Central memory CD8-positive, alpha-beta T cell (primary cell): ENCODE measurements at regions not wholly inside any gene's neighbourhood (a gene's known extent, or its start where the extent isn't known, plus 50 kb on each side); places are given as distances from the start of the nearest gene placed in this dataset.

ENCODE experiments used
- ATAC-seq: fragments of 150-1000 bp; cut with Tn5 transposase; replicated peaks from 2 replicates; pipeline ENCODE4 v1.10.0; 2022; ENCODE audit warnings: mild to moderate bottlenecking, moderate FRiP score, moderate number of reproducible peaks; ENCODE audit not compliant: poor library complexity, severe bottlenecking; ENCODE audit errors: extremely low read depth
- DNase-seq, 2 donors: peaks; one replicate each; pipeline ENCODE4 v3.0.0; 2021; ENCODE audit warnings: low spot score in 2 of 2
- H3K27ac Mint-ChIP-seq: one replicate; pipeline ENCODE4 v1.8.0; 2022; ENCODE audit warnings: low read depth, mild to moderate bottlenecking, moderate library complexity, mixed read lengths
- H3K27me3 Mint-ChIP-seq: one replicate; pipeline ENCODE4 v1.8.0; 2022; ENCODE audit warnings: mixed read lengths
- H3K36me3 Mint-ChIP-seq: one replicate; pipeline ENCODE4 v1.8.0; 2022; ENCODE audit warnings: mild to moderate bottlenecking, moderate library complexity, mixed read lengths; ENCODE audit not compliant: insufficient read depth
- H3K4me1 Mint-ChIP-seq: one replicate; pipeline ENCODE4 v1.8.0; 2022; ENCODE audit warnings: mixed read lengths
- H3K4me3 Mint-ChIP-seq: one replicate; pipeline ENCODE4 v1.8.0; 2022; ENCODE audit warnings: mild to moderate bottlenecking, moderate library complexity, mixed read lengths
- H3K9me3 Mint-ChIP-seq: one replicate; pipeline ENCODE4 v1.8.0; 2022; ENCODE audit warnings: mixed read lengths

DNA sequence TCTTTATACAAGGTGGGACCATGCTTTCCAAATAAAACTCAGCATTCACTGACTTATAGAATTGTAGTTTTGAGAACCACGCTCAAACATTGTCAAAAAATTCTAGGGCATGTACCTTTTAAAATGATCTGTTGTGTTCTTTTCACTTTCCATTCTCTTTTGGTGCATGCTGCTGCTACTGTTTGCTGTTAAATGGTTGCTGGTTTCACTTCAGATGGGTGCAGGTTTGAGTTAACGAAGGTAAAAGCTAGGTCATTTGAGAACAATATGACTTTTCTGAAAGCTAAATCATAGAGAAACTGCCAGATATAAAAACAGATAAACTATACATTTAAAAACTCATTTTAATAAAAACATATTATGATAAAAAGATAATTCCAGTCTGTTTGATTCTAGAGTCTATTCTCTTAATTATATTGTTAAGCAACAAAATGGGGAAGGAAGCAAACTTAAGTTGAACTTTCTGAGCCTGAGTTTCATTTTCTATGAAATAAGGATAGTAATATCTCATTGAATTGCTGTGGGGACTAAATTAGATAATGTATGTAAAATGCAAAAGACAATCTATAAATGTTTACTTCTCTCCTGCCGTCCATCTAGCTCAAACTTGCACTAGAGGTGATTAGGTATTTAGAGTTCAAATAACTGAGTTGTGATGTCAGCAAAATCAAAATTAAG is 82.4 kb downstream of the OXSM start:
- Mint-ChIP-seq H3K4me3 (no peak overlapping the region), H3K27ac (no peak overlapping the region), H3K4me1 (no peaks in the 10 kb centered on the region), H3K9me3 (no peaks in the 10 kb centered on the region), H3K36me3 (no peaks in the 10 kb centered on the region), H3K27me3 (no peaks in the 10 kb centered on the region)
- ATAC-seq (no peak), DNase-seq (no peak)

DNA sequence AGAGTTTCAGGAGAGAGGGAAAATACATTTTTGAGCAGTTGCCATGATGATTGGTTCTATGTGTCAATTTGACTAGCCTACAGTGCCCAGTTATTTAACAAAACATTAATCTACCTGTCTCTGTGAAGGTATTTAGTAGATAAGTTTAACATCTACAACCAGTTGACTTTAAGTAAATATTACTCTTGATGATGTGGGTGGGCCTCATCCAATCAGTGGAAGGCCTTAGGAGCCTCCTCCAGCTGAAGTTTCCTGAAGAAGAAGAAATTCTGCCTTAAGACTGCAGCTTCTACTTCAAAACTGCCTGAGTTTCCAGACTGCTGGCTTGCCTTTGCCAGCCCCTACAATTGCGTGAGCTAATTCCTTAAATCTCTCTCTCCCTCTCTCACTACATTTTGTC is 93.6 kb downstream of the OXSM start:
- DNase-seq = no peak
- Mint-ChIP-seq H3K36me3 (no peaks in the 10 kb centered on the region), H3K9me3 (no peaks in the 10 kb centered on the region), H3K4me3 (no peak overlapping the region), H3K27me3 (peaks cover 51% of the 10 kb centered on the region), H3K4me1 (no peaks in the 10 kb centered on the region), H3K27ac (no peak overlapping the region)
- ATAC-seq = no peak

DNA sequence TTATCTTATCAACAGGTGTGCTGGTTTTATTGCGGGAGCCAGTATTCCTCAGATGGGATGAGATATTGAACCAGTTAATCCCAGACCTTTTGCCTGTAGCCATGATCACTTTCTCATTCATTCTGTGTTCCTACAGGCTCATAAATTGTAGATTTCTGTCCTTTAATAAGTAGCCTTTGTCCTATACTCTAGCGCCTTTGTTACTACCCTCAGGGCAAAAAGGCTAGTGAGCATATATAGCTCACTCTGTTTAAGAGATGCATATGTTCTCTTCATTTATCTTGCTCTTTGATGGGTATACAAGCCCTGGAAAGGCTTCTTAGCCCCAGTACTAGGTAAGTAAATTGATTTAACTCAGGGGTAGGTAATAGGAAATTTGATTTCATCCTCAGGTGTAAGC is 95.1 kb downstream of the OXSM start:
- DNase-seq (no peak), ATAC-seq (no peak)
- H3K27ac Mint-ChIP-seq = no peak overlapping the region
- H3K4me3 Mint-ChIP-seq = no peak overlapping the region
- H3K4me1 Mint-ChIP-seq = no peaks in the 10 kb centered on the region
- H3K9me3 Mint-ChIP-seq = no peaks in the 10 kb centered on the region
- H3K27me3 Mint-ChIP-seq = peaks cover 51% of the 10 kb centered on the region
- H3K36me3 Mint-ChIP-seq = no peaks in the 10 kb centered on the region

DNA sequence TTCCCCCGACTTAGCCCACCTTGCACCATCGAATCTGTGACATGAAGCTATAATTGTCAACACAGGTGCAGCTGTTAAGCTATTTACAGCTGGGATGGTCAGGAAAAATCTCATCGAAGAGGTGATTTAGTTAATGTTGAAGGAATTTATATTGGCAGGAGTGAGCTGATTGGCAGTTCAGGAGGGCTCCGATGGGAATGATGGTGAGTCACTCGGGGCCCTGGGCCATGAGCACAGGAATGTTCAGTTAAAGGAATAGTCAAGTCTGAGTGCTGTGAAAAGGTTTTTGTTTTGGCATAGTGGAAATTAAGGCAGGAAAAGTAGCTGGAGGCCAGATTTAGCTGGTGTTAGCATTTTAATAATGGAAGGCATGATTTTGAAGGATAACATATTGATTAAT is 95.7 kb downstream of the OXSM start:
- Mint-ChIP-seq H3K4me1 (no peaks in the 10 kb centered on the region), H3K4me3 (no peak overlapping the region), H3K27ac (no peak overlapping the region), H3K36me3 (no peaks in the 10 kb centered on the region), H3K9me3 (no peaks in the 10 kb centered on the region), H3K27me3 (peaks cover 51% of the 10 kb centered on the region)
- no peak for ATAC-seq
- DNase-seq = no peak

DNA sequence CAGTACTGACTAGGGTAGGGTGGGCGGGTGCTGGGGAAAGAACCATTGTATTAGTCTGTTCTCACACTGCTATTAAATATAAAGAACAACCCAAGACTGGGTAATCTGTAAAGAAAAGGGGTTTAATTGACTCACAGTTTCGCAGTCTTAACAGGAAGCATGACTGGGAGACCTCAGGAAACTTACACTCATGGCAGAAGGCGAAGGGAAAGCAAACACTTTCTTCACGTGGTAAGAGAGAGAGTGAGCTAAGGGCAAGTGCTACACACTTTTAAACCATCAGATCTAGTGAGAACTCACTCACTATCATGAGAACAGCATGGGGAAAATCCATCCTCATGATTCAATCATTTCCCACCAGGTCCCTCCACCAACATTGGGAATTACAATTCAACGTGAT is 98.0 kb downstream of the OXSM start:
- H3K27ac Mint-ChIP-seq = no peak overlapping the region
- H3K4me3 Mint-ChIP-seq = no peak overlapping the region
- H3K36me3 Mint-ChIP-seq = no peaks in the 10 kb centered on the region
- DNase-seq (no peak), ATAC-seq (no peak)
- H3K4me1 Mint-ChIP-seq = no peaks in the 10 kb centered on the region
- H3K9me3 Mint-ChIP-seq = no peaks in the 10 kb centered on the region
- H3K27me3 Mint-ChIP-seq = peaks cover 40% of the 10 kb centered on the region

DNA sequence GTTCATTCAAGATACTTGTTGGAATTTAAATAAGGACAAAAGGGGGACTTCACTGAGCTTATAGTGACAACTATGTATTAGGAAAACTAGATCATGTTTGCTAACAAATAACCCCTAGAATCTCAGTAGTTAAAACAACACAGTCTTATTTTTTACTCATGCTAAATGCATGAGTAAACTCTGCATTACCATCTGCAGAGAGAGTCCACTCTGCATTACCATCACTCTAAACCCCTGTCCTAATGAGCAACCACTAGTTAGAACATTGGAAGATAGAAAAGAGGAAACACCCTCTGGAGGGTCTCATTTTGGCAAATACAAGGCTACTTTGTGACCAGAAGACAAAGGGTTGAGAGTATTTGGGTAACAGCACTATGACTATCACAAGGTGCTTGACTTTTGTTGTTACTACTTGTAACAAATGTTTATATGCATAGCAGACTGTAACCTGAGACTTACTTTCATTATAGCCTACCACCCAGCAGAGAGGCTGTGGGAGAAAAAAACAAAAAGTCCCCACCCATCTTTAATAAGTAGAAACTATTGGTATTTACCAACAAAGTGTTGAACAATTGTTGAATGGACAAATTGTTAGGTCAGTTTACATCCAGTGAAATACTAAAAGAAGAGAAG is 99.1 kb downstream of the OXSM start:
- H3K4me1 Mint-ChIP-seq = no peaks in the 10 kb centered on the region
- no peak overlapping the region for H3K4me3 Mint-ChIP-seq
- peaks cover 40% of the 10 kb centered on the region for H3K27me3 Mint-ChIP-seq
- no peaks in the 10 kb centered on the region for H3K9me3 Mint-ChIP-seq
- no peak overlapping the region for H3K27ac Mint-ChIP-seq
- no peak for DNase-seq
- ATAC-seq = no peak
- H3K36me3 Mint-ChIP-seq = no peaks in the 10 kb centered on the region

DNA sequence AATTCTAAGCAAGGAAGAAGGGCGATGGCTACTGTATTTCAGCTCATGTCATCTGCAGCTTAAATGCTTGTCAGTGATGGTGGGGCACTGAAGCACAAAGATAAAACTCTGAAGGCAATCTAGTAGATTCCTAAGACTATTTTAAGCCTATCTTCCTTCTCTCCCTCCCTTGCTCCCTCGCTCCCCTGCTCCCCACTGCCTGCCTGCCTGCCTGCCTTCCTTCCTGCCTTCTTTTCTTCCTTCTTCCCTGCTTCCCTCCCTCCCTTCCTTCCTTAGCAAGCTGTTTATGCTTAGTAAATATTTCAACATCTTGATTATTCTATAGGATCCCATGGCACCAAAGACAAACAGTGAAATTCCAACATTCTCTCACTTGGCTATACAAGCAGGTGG is 99.6 kb downstream of the OXSM start:
- ATAC-seq (no peak), DNase-seq (no peak)
- Mint-ChIP-seq H3K27ac (no peak overlapping the region), H3K4me1 (no peaks in the 10 kb centered on the region), H3K36me3 (no peaks in the 10 kb centered on the region), H3K4me3 (no peak overlapping the region), H3K9me3 (no peaks in the 10 kb centered on the region), H3K27me3 (peaks cover 35% of the 10 kb centered on the region)

DNA sequence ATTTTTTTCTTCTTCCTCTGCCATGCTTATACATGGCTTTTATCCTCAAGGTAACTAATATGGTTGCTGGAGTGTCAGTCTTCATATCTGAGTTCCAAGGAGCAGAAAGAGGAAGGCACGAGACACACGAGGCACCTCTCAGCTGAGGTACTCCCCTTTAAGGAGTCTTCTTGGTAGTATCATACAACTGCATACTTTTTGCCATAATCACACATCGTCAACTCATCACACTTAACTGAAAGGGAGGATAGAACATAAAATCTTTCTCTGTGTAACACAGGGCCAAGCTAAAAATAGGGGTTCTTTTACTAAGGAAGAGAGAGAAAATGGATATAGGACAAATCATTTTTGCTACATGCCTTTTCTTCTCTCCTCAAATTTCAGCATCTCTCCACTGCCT is 104.2 kb downstream of the OXSM start:
- no peak overlapping the region for H3K27ac Mint-ChIP-seq
- no peak overlapping the region for H3K4me3 Mint-ChIP-seq
- no peaks in the 10 kb centered on the region for H3K9me3 Mint-ChIP-seq
- ATAC-seq (no peak), DNase-seq (no peak)
- no peaks in the 10 kb centered on the region for H3K27me3 Mint-ChIP-seq
- no peaks in the 10 kb centered on the region for H3K36me3 Mint-ChIP-seq
- no peaks in the 10 kb centered on the region for H3K4me1 Mint-ChIP-seq

DNA sequence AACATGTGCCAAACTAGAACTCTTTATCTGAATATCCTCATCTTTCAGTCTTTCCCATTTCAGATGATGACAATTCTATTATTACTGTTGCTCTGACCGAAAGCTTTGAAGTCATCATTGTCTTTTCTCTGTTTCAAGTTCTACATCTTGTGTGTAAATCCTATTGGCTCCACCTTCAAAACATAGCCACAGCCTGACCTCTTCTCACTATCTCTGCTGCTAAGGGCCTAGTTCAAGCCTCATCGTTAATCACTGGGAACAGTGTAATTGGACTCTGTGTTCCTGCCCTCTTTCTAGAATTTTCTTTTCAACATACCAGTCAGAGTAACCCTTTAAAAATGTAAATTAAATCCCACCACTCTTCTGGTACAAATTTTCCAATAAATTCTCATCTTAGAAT is 105.1 kb downstream of the OXSM start:
- H3K4me3 Mint-ChIP-seq = no peak overlapping the region

DNA sequence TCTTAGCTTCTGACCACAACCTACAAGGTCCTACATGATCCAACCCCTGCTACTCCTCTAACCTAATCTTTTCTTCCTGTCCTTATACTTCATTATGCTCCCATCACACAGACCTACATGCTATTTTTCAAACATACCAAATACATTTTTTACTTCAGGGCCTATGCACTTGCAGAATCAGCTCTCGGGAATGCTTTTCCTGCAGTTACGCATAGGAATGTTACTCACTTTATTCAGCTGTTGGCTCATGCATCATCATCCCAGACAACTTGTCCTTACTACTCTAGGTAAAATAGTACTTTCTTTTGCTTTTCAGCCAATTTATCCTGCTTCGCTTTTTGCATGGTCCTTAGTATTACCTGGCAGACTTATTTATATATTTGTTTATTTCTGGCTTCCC is 105.6 kb downstream of the OXSM start:
- DNase-seq (no peak), ATAC-seq (no peak)
- no peaks in the 10 kb centered on the region for H3K9me3 Mint-ChIP-seq
- no peak overlapping the region for H3K27ac Mint-ChIP-seq
- no peaks in the 10 kb centered on the region for H3K36me3 Mint-ChIP-seq
- H3K4me1 Mint-ChIP-seq = no peaks in the 10 kb centered on the region
- no peaks in the 10 kb centered on the region for H3K27me3 Mint-ChIP-seq
- no peak overlapping the region for H3K4me3 Mint-ChIP-seq

More for the DNA sequence above, 105.1 kb downstream of the OXSM start:
- ATAC-seq = no peak
- Mint-ChIP-seq H3K27me3 (no peaks in the 10 kb centered on the region), H3K27ac (no peak overlapping the region), H3K4me1 (no peaks in the 10 kb centered on the region), H3K9me3 (no peaks in the 10 kb centered on the region), H3K36me3 (no peaks in the 10 kb centered on the region)
- no peak for DNase-seq

DNA sequence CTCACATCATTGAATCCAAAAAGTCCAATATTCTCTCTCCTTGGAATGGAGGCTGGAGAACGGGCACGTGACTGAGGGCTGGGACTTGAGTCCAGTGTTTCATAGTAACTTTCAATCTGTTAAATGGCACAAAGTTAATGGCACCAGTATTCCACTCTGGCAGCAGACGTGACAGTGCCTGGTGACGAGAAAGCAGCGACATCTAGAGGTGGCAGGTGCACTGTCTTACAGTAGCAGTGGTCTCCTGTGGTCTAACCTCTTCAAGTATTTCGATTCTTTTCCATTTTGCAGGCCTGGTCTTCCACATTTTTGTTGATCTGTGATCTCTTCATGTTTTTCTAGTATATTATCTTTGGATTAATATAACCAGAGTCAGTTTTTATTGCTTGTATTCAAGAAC is 107.1 kb downstream of the OXSM start:
- Mint-ChIP-seq H3K27me3 (no peaks in the 10 kb centered on the region), H3K27ac (no peak overlapping the region), H3K4me1 (no peaks in the 10 kb centered on the region), H3K9me3 (no peaks in the 10 kb centered on the region), H3K4me3 (no peak overlapping the region), H3K36me3 (no peaks in the 10 kb centered on the region)
- no peak for ATAC-seq
- DNase-seq = no peak

DNA sequence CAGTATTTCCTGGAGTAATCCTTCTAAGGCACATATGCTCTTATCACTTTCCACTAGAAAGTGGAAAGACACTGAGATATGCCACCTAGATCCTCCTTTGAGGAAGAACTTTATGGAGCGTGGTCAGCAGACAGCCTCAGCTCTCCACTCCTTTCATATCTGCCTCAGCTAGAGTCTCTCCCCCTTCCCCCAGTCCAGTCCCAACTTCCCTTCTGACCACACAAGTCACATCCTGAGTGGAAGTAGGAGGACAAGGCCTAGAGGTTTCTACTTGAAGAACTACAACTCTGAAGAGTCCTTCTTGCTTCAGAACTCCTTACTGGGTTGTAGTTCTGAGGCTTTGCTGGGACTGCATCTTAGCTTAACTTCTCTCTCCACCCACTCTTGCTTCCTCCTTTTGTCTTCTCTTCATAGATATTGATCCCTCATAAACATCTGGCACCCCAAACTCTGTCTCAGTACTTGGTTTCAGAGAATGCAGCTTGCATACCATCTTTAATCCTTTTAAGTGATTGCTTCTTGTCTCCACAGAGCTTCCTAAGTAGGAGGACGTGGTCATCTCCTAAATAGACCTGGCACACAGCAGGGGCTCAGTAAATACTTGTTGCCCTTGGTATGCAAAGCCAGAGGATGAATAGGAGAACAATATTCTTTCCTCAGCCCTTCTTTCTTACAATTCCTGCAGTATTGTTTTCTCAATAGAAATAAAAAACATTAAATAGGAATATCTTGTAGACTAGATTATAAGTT is 109.6 kb downstream of the OXSM start:
- no peaks in the 10 kb centered on the region for H3K36me3 Mint-ChIP-seq
- H3K4me1 Mint-ChIP-seq = no peaks in the 10 kb centered on the region
- H3K9me3 Mint-ChIP-seq = no peaks in the 10 kb centered on the region
- H3K27me3 Mint-ChIP-seq = no peaks in the 10 kb centered on the region
- DNase-seq (no peak), ATAC-seq (no peak)
- H3K4me3 Mint-ChIP-seq = no peak overlapping the region
- H3K27ac Mint-ChIP-seq = no peak overlapping the region

DNA sequence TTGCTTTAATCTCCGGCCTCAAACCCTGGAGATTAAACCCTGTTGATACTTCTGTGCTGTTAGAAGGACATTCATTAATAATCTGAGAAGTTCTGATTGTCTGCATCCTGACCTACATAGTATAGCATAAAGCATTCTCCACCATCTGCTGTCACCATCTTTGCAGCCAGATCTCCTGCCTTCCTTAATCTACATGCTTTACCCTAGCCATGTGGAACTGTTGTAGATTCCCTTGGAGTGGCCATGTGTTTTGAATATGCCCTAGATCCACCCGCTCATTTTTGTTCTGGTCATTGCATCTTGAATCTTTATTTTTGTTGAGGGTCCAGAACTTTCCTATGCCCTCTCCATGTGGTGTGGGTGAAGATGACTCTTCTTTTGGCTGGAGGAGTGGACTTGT is 110.3 kb downstream of the OXSM start:
- no peak for ATAC-seq

More for the DNA sequence above, 110.3 kb downstream of the OXSM start:
- no peaks in the 10 kb centered on the region for H3K4me1 Mint-ChIP-seq
- H3K36me3 Mint-ChIP-seq = no peaks in the 10 kb centered on the region
- no peak overlapping the region for H3K4me3 Mint-ChIP-seq
- H3K27ac Mint-ChIP-seq = no peak overlapping the region
- H3K27me3 Mint-ChIP-seq = peaks cover 6% of the 10 kb centered on the region
- H3K9me3 Mint-ChIP-seq = no peaks in the 10 kb centered on the region
- no peak for DNase-seq
